Right lobe of liver (tissue), 6 donors: ENCODE measurements at regions not wholly inside any gene's neighbourhood (a gene's known extent, or its start where the extent isn't known, plus 50 kb on each side); places are given as distances from the start of the nearest gene placed in this dataset.
"Not testable (repeated sequence)": the region's sequence is repeated elsewhere in the genome, so short reads cannot be mapped to it uniquely, and the experiment has no call there.

Experiments
- ATAC-seq, 4 donors: fragments of 200-7000 bp; cut with Tn5 transposase; one replicate each; pipeline ENCODE4 v1.9.1; 2020; ENCODE audit warnings: mild to moderate bottlenecking in 4 of 4, moderate library complexity in 4 of 4
- DNase-seq, 3 donors: peaks; one replicate each; pipeline ENCODE4 v3.0.0-alpha.2; 2020
- H3K27ac ChIP-seq, 3 donors: fragments of 200-600 bp; one replicate each; pipeline ENCODE4 v1.8.0; 2022
- H3K27me3 ChIP-seq, 2 donors: fragments of 200-600 bp; one replicate each; pipeline ENCODE4 v1.8.0; 2022
- H3K36me3 ChIP-seq, 4 donors: fragments of 200-600 bp; sonication (generic) in 1 of 4; one replicate each; pipeline versions ENCODE4 v1.5.1 to v1.8.0; 2017 to 2022; ENCODE audit warnings: control low read depth in 1 of 4
- H3K4me1 ChIP-seq, 4 donors: fragments of 200-600 bp; sonication (generic) in 1 of 4; one replicate each; pipeline versions ENCODE4 v1.5.1 to v1.8.0; 2017 to 2022; ENCODE audit warnings: control low read depth in 1 of 4
- H3K4me3 ChIP-seq, 3 donors: fragments of 200-600 bp; one replicate each; pipeline ENCODE4 v1.8.0; 2022
- H3K9me3 ChIP-seq, 4 donors: fragments of 200-600 bp; sonication (generic) in 1 of 4; one replicate each; pipeline versions ENCODE4 v1.5.1 to v1.8.0; 2017 to 2022; ENCODE audit warnings: control low read depth in 1 of 4
- POLR2A ChIP-seq: fragments of 450-650 bp; IDR thresholded peaks from one replicate; pipeline ENCODE4 v1.6.1; 2017; ENCODE audit warnings: antibody characterized with exemption, mild to moderate bottlenecking
- WGBS: methylation state at CpG from one replicate; pipeline ENCODE4 v1.1.6; 2018; ENCODE audit warnings: low coverage, low lambda C conversion rate; ENCODE audit not compliant: insufficient coverage; ENCODE audit errors: missing lambda C conversion rate; 5-methylcytosine and 5-hydroxymethylcytosine counted together
- intact Hi-C, 2 donors: fragments of 100-400 bp; cut with DNase I; formaldehyde crosslinking; loops; one replicate each; pipeline versions ENCODE4 v1.11.2 to v1.14.1; 2022
- TF ChIP-seq, protein P1 (sequence below), 4 donors: fragments of 200-600 bp in 3 of 4; fragments of 450-650 bp in 1 of 4; IDR thresholded peaks; one replicate each; pipeline versions ENCODE4 v1.5.1 to v1.8.0; 2016 to 2022; ENCODE audit warnings: antibody characterized with exemption in 4 of 4, mild to moderate bottlenecking in 2 of 4
- donor health status: DM: no; HTN: yes; CAD: no.
- donor health status: DM: no; HTN: no; CAD: no.
- donor health status: DM: no; HTN: no; CAD: no.
- donor health status: DM: no; HTN: yes; CAD: no.
- donor health status: DM: no; HTN: yes; CAD: no.

DNA sequence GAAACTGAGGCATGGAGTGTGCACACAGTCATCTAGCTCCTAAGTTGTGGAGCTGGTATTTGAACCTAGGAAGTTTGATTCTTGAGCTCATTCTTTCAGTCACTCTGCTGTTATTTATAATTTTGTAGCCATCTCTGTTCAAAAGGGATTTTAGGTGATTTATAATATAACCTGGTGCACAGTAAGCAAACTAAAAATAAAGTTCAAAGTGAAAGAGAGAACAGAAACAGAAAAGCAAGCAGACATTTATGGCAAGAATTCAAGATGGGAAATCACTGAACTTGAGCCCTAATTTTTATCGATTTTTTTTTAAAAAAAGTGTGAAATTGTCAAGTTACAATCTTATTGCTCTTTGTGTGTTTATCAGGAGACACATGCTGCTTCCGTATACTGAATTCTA lies 71.4 kb upstream of the SLC7A14 start:
- Histone ChIP-seq H3K4me3 (no peak overlapping the region), H3K27ac (no peak overlapping the region), H3K36me3 (no peaks in the 10 kb centered on the region), H3K4me1 (peaks cover 0 to 20% (median 3%) of the 10 kb centered on the region in 4 donors), H3K9me3 (no peaks in the 10 kb centered on the region), H3K27me3 (no peaks in the 10 kb centered on the region)
- TF ChIP-seq, protein P1, sequence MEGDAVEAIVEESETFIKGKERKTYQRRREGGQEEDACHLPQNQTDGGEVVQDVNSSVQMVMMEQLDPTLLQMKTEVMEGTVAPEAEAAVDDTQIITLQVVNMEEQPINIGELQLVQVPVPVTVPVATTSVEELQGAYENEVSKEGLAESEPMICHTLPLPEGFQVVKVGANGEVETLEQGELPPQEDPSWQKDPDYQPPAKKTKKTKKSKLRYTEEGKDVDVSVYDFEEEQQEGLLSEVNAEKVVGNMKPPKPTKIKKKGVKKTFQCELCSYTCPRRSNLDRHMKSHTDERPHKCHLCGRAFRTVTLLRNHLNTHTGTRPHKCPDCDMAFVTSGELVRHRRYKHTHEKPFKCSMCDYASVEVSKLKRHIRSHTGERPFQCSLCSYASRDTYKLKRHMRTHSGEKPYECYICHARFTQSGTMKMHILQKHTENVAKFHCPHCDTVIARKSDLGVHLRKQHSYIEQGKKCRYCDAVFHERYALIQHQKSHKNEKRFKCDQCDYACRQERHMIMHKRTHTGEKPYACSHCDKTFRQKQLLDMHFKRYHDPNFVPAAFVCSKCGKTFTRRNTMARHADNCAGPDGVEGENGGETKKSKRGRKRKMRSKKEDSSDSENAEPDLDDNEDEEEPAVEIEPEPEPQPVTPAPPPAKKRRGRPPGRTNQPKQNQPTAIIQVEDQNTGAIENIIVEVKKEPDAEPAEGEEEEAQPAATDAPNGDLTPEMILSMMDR (IDR thresholded peaks at IDR 0.05) = no peak
- TF ChIP-seq POLR2A = no peak
- WGBS = 35% methylated on average over 2 of the region's 2 CpGs
- ATAC-seq (no peak), DNase-seq (no peak)
- intact Hi-C loops = no loop called here

DNA sequence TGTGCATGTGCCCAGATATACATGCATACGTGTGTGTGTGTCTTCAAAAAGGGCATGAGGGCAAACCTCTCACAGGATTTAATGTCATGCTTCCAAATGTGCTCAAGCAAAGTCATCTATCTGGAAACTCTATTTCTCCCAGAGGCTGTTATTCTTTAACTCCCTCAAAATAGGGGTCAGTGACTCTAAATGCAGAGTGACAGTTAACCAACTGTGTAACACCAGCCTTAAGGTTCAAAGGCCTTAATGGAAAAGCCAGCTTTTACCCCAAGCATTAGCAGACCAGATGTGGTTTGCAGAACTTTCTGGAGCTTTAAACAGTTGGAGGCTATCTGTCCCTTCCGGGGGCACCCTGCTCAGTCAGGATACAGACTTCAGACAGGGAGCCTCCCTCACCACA lies 70.4 kb upstream of the SLC7A14 start:
- TF ChIP-seq, protein P1 (IDR thresholded peaks at IDR 0.05) = no peak
- no peak for TF ChIP-seq POLR2A
- H3K4me3 ChIP-seq = no peak overlapping the region
- 20% methylated on average over 2 of the region's 2 CpGs for WGBS
- H3K27ac ChIP-seq = peak overlapping the region in 1 of 3 donors; percentile 20
- H3K4me1 ChIP-seq = peaks cover 0 to 20% (median 3%) of the 10 kb centered on the region in 4 donors
- no peaks in the 10 kb centered on the region for H3K27me3 ChIP-seq
- peak; percentile 61 to 80 (median 69) for ATAC-seq
- no peaks in the 10 kb centered on the region for H3K36me3 ChIP-seq
- no peak for DNase-seq
- H3K9me3 ChIP-seq = no peaks in the 10 kb centered on the region
- intact Hi-C loops = no loop called here

DNA sequence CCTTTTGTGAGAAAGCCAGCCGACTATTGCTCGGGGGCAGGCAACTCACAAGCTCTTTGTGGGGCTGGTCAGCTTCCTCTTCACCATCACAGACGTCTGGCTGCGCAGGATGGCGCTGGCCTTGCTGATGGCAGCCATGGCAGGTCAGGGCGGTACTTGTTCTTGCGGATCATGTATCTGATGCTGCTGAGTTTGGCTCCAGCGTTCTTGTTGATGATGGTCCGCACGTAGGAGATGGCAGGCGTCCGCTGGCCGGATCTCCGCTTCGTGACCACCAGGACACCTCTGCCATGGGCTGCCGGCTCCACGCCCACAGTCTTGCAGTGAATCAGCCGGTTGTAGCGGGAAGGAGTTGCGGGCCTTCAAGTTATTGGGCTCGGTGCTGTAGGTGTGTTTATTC lies 67.9 kb upstream of the SLC7A14 start:
- no peak overlapping the region for H3K4me3 ChIP-seq
- intact Hi-C loops = no loop called here
- H3K27me3 ChIP-seq = no peaks in the 10 kb centered on the region
- DNase-seq = no peak
- peaks cover 0 to 20% (median 3%) of the 10 kb centered on the region in 4 donors for H3K4me1 ChIP-seq
- TF ChIP-seq, protein P1 (IDR thresholded peaks at IDR 0.05) = no peak
- TF ChIP-seq POLR2A = no peak
- no peaks in the 10 kb centered on the region for H3K36me3 ChIP-seq
- H3K27ac ChIP-seq = no peak overlapping the region
- WGBS = 82% methylated on average over 10 of the region's 21 CpGs
- no peaks in the 10 kb centered on the region for H3K9me3 ChIP-seq
- no peak for ATAC-seq

DNA sequence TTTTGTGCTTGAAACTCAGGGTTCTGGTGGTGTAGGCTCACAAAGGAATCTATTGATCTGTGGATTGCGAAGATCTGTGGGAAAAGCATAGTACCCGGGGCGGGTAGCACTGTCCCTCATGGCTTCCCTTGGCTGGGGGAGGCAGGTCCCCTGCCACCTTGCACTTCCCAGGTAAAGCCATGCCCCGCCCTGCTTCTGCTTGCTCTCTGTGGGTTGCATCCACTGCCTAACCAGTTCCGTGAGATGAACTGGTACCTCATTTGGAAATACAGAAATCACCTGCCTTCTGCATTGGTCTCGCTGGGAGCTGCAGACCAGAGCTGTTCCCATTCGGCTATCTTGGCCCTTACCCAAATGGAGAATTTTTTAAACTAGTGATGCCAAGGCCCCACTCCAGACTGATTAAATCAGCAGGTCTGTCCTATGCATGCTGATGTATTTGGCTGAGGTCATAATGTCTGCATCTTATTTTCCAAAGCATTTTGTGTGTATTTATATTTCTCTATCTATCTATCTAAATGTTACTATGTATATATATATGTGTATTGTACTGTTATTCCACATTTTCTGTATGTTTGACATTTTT lies 65.5 kb upstream of the SLC7A14 start:
- Histone ChIP-seq H3K27me3 (no peaks in the 10 kb centered on the region), H3K36me3 (no peaks in the 10 kb centered on the region), H3K9me3 (no peaks in the 10 kb centered on the region), H3K27ac (no peak overlapping the region), H3K4me3 (no peak overlapping the region), H3K4me1 (peaks cover 0 to 6% (median under 1%) of the 10 kb centered on the region in 4 donors)
- WGBS = 52% methylated on average over 4 of the region's 7 CpGs
- no peak for DNase-seq
- intact Hi-C loops = no loop called here
- TF ChIP-seq, protein P1 (IDR thresholded peaks at IDR 0.05) = no peak
- no peak for TF ChIP-seq POLR2A
- ATAC-seq = no peak

DNA sequence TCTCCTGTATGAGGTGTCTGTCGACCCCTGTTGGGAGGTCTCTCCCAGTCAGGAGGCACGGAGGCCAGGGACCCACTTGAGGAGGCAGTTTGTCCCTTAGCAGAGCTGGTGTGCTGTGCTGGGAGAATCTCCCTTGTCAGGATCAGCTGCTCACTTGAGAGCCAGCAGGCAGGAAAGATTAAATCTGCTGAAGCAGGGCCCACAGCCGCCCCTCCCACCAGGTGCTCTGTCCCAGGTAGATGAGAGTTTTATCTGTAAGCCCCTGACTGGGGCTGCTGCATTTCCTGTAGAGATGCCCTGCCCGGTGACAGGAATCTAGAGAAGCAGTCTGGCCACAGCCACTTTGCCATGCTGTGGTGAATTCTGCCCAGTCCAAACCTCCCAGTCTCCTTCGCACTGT lies 64.7 kb upstream of the SLC7A14 start:
- H3K36me3 ChIP-seq, H3K27me3 ChIP-seq, H3K9me3 ChIP-seq, H3K27ac ChIP-seq, H3K4me1 ChIP-seq, ATAC-seq, intact Hi-C loops, H3K4me3 ChIP-seq, DNase-seq: not testable (repeated sequence)
- WGBS = 90% methylated on average over 2 of the region's 5 CpGs
